ENCODE measurements at regions not wholly inside any gene's neighbourhood (a gene's known extent, or its start where the extent isn't known, plus 50 kb on each side); places are given as distances from the start of the nearest gene placed in this dataset.

DNA sequence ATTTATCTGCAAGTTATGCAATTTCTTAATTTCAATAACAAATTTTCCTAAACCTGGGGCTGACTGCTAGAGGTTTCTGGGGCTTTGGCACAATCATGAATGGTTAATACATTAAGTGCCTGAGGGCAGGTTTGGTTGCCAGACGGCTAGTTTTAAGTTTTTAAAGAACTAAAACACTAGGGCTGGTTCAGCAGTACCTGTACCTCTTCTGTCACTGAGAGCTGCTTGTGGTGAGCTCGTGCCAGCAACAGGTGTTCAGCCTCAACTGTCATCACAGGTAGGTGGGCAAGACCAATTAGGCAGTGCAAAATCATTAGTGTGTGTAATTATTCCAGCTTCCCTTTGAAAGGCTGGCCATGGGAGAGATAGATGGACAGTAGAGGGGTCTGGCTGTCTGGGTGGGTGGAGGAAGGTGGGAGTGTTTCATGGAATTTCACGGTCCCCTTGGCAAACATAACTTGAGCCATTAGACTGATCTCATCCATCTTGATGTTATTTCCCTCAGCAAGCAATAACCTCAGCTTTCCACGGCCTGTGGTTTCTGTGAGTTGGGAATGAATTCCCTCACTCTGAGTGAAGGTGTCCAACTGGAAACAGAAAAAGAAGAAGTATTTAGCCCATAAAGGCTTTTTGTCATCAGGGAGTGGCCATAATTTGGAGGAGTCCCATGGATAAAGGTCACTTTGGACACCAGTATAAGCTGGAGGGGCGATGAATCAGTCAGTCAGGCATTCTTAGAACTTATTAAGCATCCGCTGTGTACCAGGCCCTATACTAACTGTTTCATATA, 114.8 kb downstream of the SNX19 start:
- TF ChIP-seq, protein P1, sequence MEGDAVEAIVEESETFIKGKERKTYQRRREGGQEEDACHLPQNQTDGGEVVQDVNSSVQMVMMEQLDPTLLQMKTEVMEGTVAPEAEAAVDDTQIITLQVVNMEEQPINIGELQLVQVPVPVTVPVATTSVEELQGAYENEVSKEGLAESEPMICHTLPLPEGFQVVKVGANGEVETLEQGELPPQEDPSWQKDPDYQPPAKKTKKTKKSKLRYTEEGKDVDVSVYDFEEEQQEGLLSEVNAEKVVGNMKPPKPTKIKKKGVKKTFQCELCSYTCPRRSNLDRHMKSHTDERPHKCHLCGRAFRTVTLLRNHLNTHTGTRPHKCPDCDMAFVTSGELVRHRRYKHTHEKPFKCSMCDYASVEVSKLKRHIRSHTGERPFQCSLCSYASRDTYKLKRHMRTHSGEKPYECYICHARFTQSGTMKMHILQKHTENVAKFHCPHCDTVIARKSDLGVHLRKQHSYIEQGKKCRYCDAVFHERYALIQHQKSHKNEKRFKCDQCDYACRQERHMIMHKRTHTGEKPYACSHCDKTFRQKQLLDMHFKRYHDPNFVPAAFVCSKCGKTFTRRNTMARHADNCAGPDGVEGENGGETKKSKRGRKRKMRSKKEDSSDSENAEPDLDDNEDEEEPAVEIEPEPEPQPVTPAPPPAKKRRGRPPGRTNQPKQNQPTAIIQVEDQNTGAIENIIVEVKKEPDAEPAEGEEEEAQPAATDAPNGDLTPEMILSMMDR (tag by site-specific recombination; IDR thresholded peaks at IDR 0.05) = no peak
- TF ChIP-seq ZBTB8A (tag by site-specific recombination; IDR thresholded peaks at IDR 0.05) = no peak
- no peak for TF ChIP-seq ZNF544 (tag by site-specific recombination; IDR thresholded peaks at IDR 0.05)
- no peak for TF ChIP-seq ZNF274 (IDR thresholded peaks at IDR 0.05; ENCODE audit: low read length)
- TF ChIP-seq ZNF274 (tag by site-specific recombination; IDR thresholded peaks at IDR 0.05; ENCODE audit: borderline replicate concordance) = no peak
- TF ChIP-seq ZNF10 (tag by site-specific recombination; IDR thresholded peaks at IDR 0.05) = no peak
- no peak for TF ChIP-seq ZNF311 (tag by site-specific recombination; IDR thresholded peaks at IDR 0.05; ENCODE audit: borderline replicate concordance)
- no peak for TF ChIP-seq ZNF785 (tag by site-specific recombination; IDR thresholded peaks at IDR 0.05)
- TF ChIP-seq, protein P2, sequence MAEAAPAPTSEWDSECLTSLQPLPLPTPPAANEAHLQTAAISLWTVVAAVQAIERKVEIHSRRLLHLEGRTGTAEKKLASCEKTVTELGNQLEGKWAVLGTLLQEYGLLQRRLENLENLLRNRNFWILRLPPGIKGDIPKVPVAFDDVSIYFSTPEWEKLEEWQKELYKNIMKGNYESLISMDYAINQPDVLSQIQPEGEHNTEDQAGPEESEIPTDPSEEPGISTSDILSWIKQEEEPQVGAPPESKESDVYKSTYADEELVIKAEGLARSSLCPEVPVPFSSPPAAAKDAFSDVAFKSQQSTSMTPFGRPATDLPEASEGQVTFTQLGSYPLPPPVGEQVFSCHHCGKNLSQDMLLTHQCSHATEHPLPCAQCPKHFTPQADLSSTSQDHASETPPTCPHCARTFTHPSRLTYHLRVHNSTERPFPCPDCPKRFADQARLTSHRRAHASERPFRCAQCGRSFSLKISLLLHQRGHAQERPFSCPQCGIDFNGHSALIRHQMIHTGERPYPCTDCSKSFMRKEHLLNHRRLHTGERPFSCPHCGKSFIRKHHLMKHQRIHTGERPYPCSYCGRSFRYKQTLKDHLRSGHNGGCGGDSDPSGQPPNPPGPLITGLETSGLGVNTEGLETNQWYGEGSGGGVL (tag by site-specific recombination; IDR thresholded peaks at IDR 0.05) = no peak
- TF ChIP-seq ZNF664 (tag by site-specific recombination; IDR thresholded peaks at IDR 0.05) = no peak
